ENCODE measurements at regions not wholly inside any gene's neighbourhood (a gene's known extent, or its start where the extent isn't known, plus 50 kb on each side); places are given as distances from the start of the nearest gene placed in this dataset.
"Not testable (repeated sequence)": the region's sequence is repeated elsewhere in the genome, so short reads cannot be mapped to it uniquely, and the experiment has no call there.

DNA sequence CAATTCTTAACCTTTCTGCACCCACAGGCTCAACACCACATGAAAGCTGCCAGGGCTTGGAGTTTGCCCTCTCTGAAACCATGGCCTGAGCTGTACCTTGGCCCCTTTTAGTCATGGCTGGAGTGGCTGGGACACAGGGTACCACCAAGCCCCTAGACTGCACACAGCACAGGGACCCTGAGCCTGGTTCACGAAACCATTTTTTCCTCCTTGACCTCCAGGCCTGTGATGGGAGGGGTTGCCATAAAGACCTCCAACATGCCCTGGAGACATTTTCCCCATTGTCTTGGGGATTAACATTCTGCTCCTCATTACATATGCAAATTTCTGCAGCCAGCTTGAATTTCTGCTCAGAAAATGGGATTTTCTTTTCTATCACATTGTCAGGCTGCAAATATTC is 113.4 kb downstream of the XPNPEP1 start:
- not testable (repeated sequence) for H3K36me3 ChIP-seq (ENCODE audit: control insufficient read depth, insufficient read depth, low read length); H3K4me3 ChIP-seq (ENCODE audit: low read depth, low read length); H3K4me1 ChIP-seq (ENCODE audit: control insufficient read depth, insufficient read depth, low read length); H3K27me3 ChIP-seq (ENCODE audit: control insufficient read depth, insufficient read depth, low read length); H3K27ac ChIP-seq (ENCODE audit: low read depth, low read length); H3K9ac ChIP-seq (ENCODE audit: low read depth, low read length)
- peaks cover 13% of the 10 kb centered on the region; the same call in 1 of the 2 replicates for H3K9me3 ChIP-seq (ENCODE audit: control insufficient read depth, insufficient read depth, low read length)

GRCh38 chr10:109801191-109801590 is 122.1 kb downstream of the XPNPEP1 start:
- H3K4me3 ChIP-seq (ENCODE audit: low read depth, low read length); H3K36me3 ChIP-seq (ENCODE audit: control insufficient read depth, insufficient read depth, low read length); H3K9me3 ChIP-seq (ENCODE audit: control insufficient read depth, insufficient read depth, low read length); H3K27me3 ChIP-seq (ENCODE audit: control insufficient read depth, insufficient read depth, low read length); H3K9ac ChIP-seq (ENCODE audit: low read depth, low read length); H3K4me1 ChIP-seq (ENCODE audit: control insufficient read depth, insufficient read depth, low read length); H3K27ac ChIP-seq (ENCODE audit: low read depth, low read length): not testable (repeated sequence)

DNA sequence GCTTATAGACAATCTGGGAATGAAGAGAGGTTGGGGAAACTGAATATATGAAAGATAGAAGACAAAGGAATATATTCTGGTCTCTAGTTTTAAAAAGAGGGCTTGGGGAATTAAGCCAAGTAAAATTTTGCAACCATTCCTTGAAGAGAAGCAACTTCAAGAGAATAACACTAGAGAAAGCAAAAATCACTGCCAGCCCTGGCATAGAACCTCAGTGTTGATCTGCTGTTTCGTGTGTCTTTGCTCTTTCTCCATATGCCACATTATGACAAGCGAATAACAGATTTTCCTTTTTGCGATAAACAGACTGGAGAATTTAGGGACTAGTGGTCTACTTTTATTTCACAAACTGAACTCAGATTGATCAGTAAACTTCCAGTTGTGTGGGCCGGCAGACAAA is 132.7 kb downstream of the XPNPEP1 start:
- Histone ChIP-seq H3K4me3 (ENCODE audit: low read depth, low read length) (no peak overlapping the region), H3K27me3 (ENCODE audit: control insufficient read depth, insufficient read depth, low read length) (no peaks in the 10 kb centered on the region), H3K9ac (ENCODE audit: low read depth, low read length) (no peak overlapping the region), H3K4me1 (ENCODE audit: control insufficient read depth, insufficient read depth, low read length) (no peaks in the 10 kb centered on the region), H3K36me3 (ENCODE audit: control insufficient read depth, insufficient read depth, low read length) (no peaks in the 10 kb centered on the region), H3K9me3 (ENCODE audit: control insufficient read depth, insufficient read depth, low read length) (peaks cover 2% of the 10 kb centered on the region; the same call in 1 of the 2 replicates), H3K27ac (ENCODE audit: low read depth, low read length) (no peak overlapping the region)

DNA sequence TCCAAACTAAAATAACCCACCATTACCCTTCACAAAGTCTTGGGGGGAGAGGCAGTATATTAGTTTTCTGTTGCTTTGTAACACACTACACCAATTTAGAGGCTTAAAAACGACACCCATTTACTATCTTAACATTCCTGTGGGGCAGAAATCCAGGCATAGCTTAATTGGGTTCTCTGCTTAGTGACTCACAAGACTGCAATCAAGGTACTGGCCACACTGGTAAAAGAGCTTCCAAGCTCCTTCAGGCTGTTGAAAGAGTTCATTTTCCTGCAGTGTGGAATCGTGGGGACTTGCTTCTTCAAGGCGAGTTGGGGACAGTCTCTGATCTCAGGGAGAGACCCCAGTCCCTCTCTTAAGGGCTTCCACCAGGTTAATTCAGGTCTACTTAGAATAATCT is 139.1 kb downstream of the XPNPEP1 start:
- Histone ChIP-seq H3K9ac (ENCODE audit: low read depth, low read length) (no peak overlapping the region), H3K4me1 (ENCODE audit: control insufficient read depth, insufficient read depth, low read length) (peaks cover 21% of the 10 kb centered on the region), H3K36me3 (ENCODE audit: control insufficient read depth, insufficient read depth, low read length) (no peaks in the 10 kb centered on the region), H3K9me3 (ENCODE audit: control insufficient read depth, insufficient read depth, low read length) (no peaks in the 10 kb centered on the region), H3K4me3 (ENCODE audit: low read depth, low read length) (no peak overlapping the region), H3K27ac (ENCODE audit: low read depth, low read length) (no peak overlapping the region), H3K27me3 (ENCODE audit: control insufficient read depth, insufficient read depth, low read length) (0 out of 2 replicates have a peak, but pooled peaks cover under 1% of the 10 kb centered on the region)

- H3K4me3 ChIP-seq (ENCODE audit: low read depth, low read length) = no peak overlapping the region
Observed at GRCh38 chr10:109783286-109783685, 140.0 kb downstream of the XPNPEP1 start.

GRCh38 chr10:109780997-109781396 is 142.3 kb downstream of the XPNPEP1 start:
- no peak overlapping the region for H3K9ac ChIP-seq (ENCODE audit: low read depth, low read length)
- H3K36me3 ChIP-seq (ENCODE audit: control insufficient read depth, insufficient read depth, low read length) = no peaks in the 10 kb centered on the region
- H3K9me3 ChIP-seq (ENCODE audit: control insufficient read depth, insufficient read depth, low read length) = no peaks in the 10 kb centered on the region

More at GRCh38 chr10:109783286-109783685, 140.0 kb downstream of the XPNPEP1 start:
- H3K27ac ChIP-seq (ENCODE audit: low read depth, low read length) = no peak overlapping the region
- no peaks in the 10 kb centered on the region for H3K9me3 ChIP-seq (ENCODE audit: control insufficient read depth, insufficient read depth, low read length)
- 0 out of 2 replicates have a peak, but pooled peaks cover 4% of the 10 kb centered on the region for H3K27me3 ChIP-seq (ENCODE audit: control insufficient read depth, insufficient read depth, low read length)
- H3K4me1 ChIP-seq (ENCODE audit: control insufficient read depth, insufficient read depth, low read length) = peaks cover 30% of the 10 kb centered on the region
- no peaks in the 10 kb centered on the region for H3K36me3 ChIP-seq (ENCODE audit: control insufficient read depth, insufficient read depth, low read length)
- H3K9ac ChIP-seq (ENCODE audit: low read depth, low read length) = no peak overlapping the region

GRCh38 chr10:109778993-109779392 is 144.3 kb downstream of the XPNPEP1 start:
- peaks cover 32% of the 10 kb centered on the region for H3K4me1 ChIP-seq (ENCODE audit: control insufficient read depth, insufficient read depth, low read length)
- H3K36me3 ChIP-seq (ENCODE audit: control insufficient read depth, insufficient read depth, low read length) = no peaks in the 10 kb centered on the region
- H3K27me3 ChIP-seq (ENCODE audit: control insufficient read depth, insufficient read depth, low read length) = 0 out of 2 replicates have a peak, but pooled peaks cover 4% of the 10 kb centered on the region
- no peak overlapping the region for H3K4me3 ChIP-seq (ENCODE audit: low read depth, low read length)
- no peak overlapping the region for H3K9ac ChIP-seq (ENCODE audit: low read depth, low read length)
- no peak overlapping the region for H3K27ac ChIP-seq (ENCODE audit: low read depth, low read length)
- H3K9me3 ChIP-seq (ENCODE audit: control insufficient read depth, insufficient read depth, low read length) = no peaks in the 10 kb centered on the region

More at GRCh38 chr10:109780997-109781396, 142.3 kb downstream of the XPNPEP1 start:
- Histone ChIP-seq H3K27ac (ENCODE audit: low read depth, low read length) (no peak overlapping the region), H3K4me1 (ENCODE audit: control insufficient read depth, insufficient read depth, low read length) (peaks cover 32% of the 10 kb centered on the region), H3K4me3 (ENCODE audit: low read depth, low read length) (no peak overlapping the region), H3K27me3 (ENCODE audit: control insufficient read depth, insufficient read depth, low read length) (0 out of 2 replicates have a peak, but pooled peaks cover 4% of the 10 kb centered on the region)

GRCh38 chr10:109774121-109774440 is 149.2 kb downstream of the XPNPEP1 start:
- H3K27me3 ChIP-seq (ENCODE audit: control insufficient read depth, insufficient read depth, low read length) = 0 out of 2 replicates have a peak, but pooled peaks cover 2% of the 10 kb centered on the region
- peaks cover 9% of the 10 kb centered on the region for H3K4me1 ChIP-seq (ENCODE audit: control insufficient read depth, insufficient read depth, low read length)
- no peaks in the 10 kb centered on the region for H3K36me3 ChIP-seq (ENCODE audit: control insufficient read depth, insufficient read depth, low read length)
- H3K27ac ChIP-seq (ENCODE audit: low read depth, low read length) = no peak overlapping the region
- no peak overlapping the region for H3K9ac ChIP-seq (ENCODE audit: low read depth, low read length)
- no peak overlapping the region for H3K4me3 ChIP-seq (ENCODE audit: low read depth, low read length)
- no peaks in the 10 kb centered on the region for H3K9me3 ChIP-seq (ENCODE audit: control insufficient read depth, insufficient read depth, low read length)

DNA sequence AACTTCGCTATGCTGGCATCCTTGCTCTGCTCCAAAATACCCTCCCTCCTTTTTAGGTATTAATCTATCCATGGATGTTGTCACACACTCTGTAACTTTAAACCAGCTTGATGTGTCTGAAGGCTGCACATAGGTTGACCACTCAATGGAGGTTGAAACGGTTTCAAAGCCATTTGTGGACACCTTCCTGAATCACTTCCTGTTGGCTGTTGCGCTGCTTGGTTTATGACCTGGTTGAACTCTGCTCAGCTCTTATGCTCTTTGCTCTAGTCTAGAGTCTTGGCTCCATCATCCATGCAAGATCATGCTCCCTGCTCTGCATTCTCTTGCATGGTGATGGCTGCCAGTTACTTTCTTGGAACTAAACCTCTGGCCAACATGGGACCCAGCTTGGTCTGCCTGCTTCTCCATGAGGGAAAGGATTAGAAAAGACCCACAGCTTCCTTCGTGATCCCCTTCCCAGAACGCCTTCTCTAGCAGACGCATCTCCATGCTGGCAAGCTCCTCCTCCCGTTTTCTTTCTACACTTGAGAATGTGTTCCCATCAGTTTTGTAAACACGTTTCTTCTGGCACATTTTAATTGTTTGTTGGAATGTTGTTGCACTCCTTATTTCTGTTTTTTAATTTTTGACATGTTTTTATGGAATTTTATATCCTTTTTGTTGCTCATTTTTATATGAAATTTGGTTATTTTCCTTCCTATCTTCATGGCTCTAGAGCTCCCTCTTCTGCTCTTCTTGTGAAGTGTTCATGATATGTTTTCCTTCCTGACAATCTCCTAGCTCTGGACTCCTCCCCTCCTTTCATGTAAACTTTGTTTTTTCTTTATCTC is 149.8 kb downstream of the XPNPEP1 start:
- Histone ChIP-seq H3K27me3 (ENCODE audit: control insufficient read depth, insufficient read depth, low read length) (no peaks in the 10 kb centered on the region), H3K4me1 (ENCODE audit: control insufficient read depth, insufficient read depth, low read length) (peaks cover 4% of the 10 kb centered on the region; the same call in 1 of the 2 replicates), H3K4me3 (ENCODE audit: low read depth, low read length) (no peak overlapping the region), H3K9ac (ENCODE audit: low read depth, low read length) (no peak overlapping the region), H3K9me3 (ENCODE audit: control insufficient read depth, insufficient read depth, low read length) (no peaks in the 10 kb centered on the region), H3K36me3 (ENCODE audit: control insufficient read depth, insufficient read depth, low read length) (no peaks in the 10 kb centered on the region), H3K27ac (ENCODE audit: low read depth, low read length) (no peak overlapping the region)

GRCh38 chr10:109770663-109771062 is 152.6 kb downstream of the XPNPEP1 start:
- H3K4me3 ChIP-seq (ENCODE audit: low read depth, low read length) = no peak overlapping the region

DNA sequence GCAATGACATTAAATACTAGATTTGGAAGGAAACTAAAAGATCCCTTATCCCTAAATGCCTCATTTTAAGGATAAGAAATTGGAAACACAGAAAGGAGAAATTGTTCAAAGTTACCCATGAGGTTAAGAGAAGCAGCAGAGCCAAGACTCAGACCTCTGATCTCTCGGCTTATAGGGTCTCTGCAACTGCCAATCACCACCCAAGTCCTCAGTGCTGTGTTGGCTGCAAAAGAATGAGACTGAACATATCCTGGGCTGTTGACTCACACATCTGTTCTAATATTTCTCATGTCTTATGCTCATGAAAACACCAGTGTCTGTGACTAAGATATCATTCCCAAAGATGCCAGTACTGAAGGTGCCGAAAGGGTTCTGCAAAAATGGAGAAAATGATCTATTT is 153.3 kb downstream of the XPNPEP1 start:
- Histone ChIP-seq H3K4me1 (ENCODE audit: control insufficient read depth, insufficient read depth, low read length) (no peaks in the 10 kb centered on the region), H3K4me3 (ENCODE audit: low read depth, low read length) (no peak overlapping the region), H3K27ac (ENCODE audit: low read depth, low read length) (no peak overlapping the region), H3K36me3 (ENCODE audit: control insufficient read depth, insufficient read depth, low read length) (no peaks in the 10 kb centered on the region), H3K27me3 (ENCODE audit: control insufficient read depth, insufficient read depth, low read length) (no peaks in the 10 kb centered on the region), H3K9me3 (ENCODE audit: control insufficient read depth, insufficient read depth, low read length) (no peaks in the 10 kb centered on the region), H3K9ac (ENCODE audit: low read depth, low read length) (no peak overlapping the region)

More at GRCh38 chr10:109770663-109771062, 152.6 kb downstream of the XPNPEP1 start:
- Histone ChIP-seq H3K4me1 (ENCODE audit: control insufficient read depth, insufficient read depth, low read length) (no peaks in the 10 kb centered on the region), H3K9me3 (ENCODE audit: control insufficient read depth, insufficient read depth, low read length) (no peaks in the 10 kb centered on the region), H3K27me3 (ENCODE audit: control insufficient read depth, insufficient read depth, low read length) (no peaks in the 10 kb centered on the region), H3K36me3 (ENCODE audit: control insufficient read depth, insufficient read depth, low read length) (no peaks in the 10 kb centered on the region), H3K27ac (ENCODE audit: low read depth, low read length) (no peak overlapping the region), H3K9ac (ENCODE audit: low read depth, low read length) (no peak overlapping the region)

Measured in HUES48 (cell line).